SJCRH30 (cell line): ENCODE measurements at regions not wholly inside any gene's neighbourhood (a gene's known extent, or its start where the extent isn't known, plus 50 kb on each side); places are given as distances from the start of the nearest gene placed in this dataset.

ENCODE experiments used
- DNase-seq, 2 experiments: peaks; one replicate each; pipeline ENCODE4 v3.0.0-alpha.2; 2015 to 2020
- H3K27ac ChIP-seq: fragments of 250-450 bp; sonication (Bioruptor Pico); 2 replicates; pipeline ENCODE4 v1.5.1; 2020; ENCODE audit warnings: mild to moderate bottlenecking, moderate library complexity
- H3K27me3 ChIP-seq: fragments of 250-450 bp; sonication (Bioruptor Pico); 2 replicates; pipeline ENCODE4 v1.5.1; 2020; ENCODE audit warnings: mild to moderate bottlenecking, moderate library complexity
- H3K36me3 ChIP-seq: fragments of 250-450 bp; sonication (Bioruptor Pico); 2 replicates; pipeline ENCODE4 v1.5.1; 2020; ENCODE audit warnings: mild to moderate bottlenecking, moderate library complexity
- H3K4me1 ChIP-seq: fragments of 250-450 bp; sonication (Bioruptor Pico); 2 replicates; pipeline ENCODE4 v1.5.1; 2020; ENCODE audit warnings: mild to moderate bottlenecking, moderate library complexity
- H3K4me3 ChIP-seq: fragments of 250-450 bp; sonication (Bioruptor Pico); 2 replicates; pipeline ENCODE4 v1.5.1; 2020; ENCODE audit warnings: mild to moderate bottlenecking, moderate library complexity
- H3K9me3 ChIP-seq: fragments of 250-450 bp; sonication (Bioruptor Pico); replicated peaks from 2 replicates; pipeline ENCODE4 v1.5.1; 2020; ENCODE audit warnings: mild to moderate bottlenecking, moderate library complexity

- no peak overlapping the region for H3K27ac ChIP-seq
- no peaks in the 10 kb centered on the region for H3K4me1 ChIP-seq
- no peaks in the 10 kb centered on the region for H3K36me3 ChIP-seq
- H3K9me3 ChIP-seq, result no peaks in the 10 kb centered on the region
- no peak overlapping the region for H3K4me3 ChIP-seq
- H3K27me3 ChIP-seq, result no peaks in the 10 kb centered on the region
- DNase-seq, result no peak
Observed at GRCh38 chr3:145581694-145582093, 579.3 kb downstream of the PLOD2 start.

DNA sequence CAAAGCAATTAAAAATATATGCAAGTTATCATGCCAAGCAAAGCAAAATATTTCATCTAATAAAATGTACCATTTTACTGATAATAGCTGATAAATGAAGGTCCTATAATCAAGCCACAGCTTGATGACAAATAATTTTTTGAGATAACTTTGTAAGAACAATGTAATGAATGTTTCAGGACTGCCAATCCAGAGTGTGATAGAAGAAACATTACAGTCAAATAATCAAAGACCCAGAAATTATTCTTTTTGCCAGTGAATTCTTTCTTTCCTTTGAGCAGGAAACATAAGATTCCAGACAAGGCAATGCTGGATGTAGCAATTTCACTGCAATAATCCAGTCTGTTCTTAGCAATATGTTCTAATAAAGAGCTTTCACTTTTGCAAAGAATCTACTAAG, 556.1 kb downstream of the PLOD2 start:
- Histone ChIP-seq H3K4me1 (no peaks in the 10 kb centered on the region), H3K9me3 (no peaks in the 10 kb centered on the region), H3K36me3 (no peaks in the 10 kb centered on the region), H3K27me3 (no peaks in the 10 kb centered on the region), H3K4me3 (no peak overlapping the region), H3K27ac (no peak overlapping the region)
- no peak for DNase-seq

DNA sequence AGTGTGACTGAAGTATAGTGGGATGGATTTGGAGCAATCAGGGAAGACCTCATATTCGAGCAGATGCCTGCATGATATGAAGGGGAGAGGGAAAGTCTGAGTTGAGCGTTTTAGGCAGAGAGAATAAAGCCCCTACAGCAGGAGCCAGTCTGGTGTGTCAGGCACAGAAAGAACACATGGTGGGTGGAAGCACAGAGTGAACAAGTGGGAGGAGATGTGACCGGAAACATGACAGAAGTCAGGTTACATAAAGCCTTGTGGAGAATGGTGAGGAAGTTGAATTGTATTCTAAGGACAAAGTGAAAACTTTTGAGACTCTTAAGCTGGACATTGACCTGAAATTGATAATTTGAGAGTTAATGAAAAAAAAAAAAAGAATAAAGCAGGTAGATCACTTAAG, 541.0 kb downstream of the PLOD2 start:
- H3K27ac ChIP-seq, result no peak overlapping the region
- DNase-seq, result no peak
- no peaks in the 10 kb centered on the region for H3K9me3 ChIP-seq
- no peaks in the 10 kb centered on the region for H3K36me3 ChIP-seq
- H3K4me3 ChIP-seq, result no peak overlapping the region
- no peaks in the 10 kb centered on the region for H3K27me3 ChIP-seq
- no peaks in the 10 kb centered on the region for H3K4me1 ChIP-seq

DNA sequence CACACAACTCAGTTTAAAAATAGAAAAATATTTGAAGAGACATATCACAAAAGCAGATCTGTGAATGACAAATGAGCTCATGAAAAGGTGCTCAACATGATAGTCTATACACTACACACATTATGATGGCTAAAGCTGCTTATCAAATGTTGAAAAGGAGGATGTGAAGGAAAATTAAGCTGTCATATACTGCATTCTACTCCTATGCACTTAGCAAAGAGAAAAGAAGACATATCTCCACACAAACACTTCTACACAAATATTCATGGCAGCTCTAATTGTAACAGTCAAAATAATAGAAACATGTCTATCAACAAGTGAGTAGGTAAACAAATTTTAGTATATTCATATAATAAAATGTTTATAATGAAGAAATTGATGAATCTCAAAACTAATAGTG, 540.5 kb downstream of the PLOD2 start:
- H3K4me3 ChIP-seq, result no peak overlapping the region
- H3K27ac ChIP-seq, result no peak overlapping the region
- no peaks in the 10 kb centered on the region for H3K36me3 ChIP-seq
- no peaks in the 10 kb centered on the region for H3K4me1 ChIP-seq
- H3K27me3 ChIP-seq, result no peaks in the 10 kb centered on the region
- no peak for DNase-seq
- no peaks in the 10 kb centered on the region for H3K9me3 ChIP-seq

DNA sequence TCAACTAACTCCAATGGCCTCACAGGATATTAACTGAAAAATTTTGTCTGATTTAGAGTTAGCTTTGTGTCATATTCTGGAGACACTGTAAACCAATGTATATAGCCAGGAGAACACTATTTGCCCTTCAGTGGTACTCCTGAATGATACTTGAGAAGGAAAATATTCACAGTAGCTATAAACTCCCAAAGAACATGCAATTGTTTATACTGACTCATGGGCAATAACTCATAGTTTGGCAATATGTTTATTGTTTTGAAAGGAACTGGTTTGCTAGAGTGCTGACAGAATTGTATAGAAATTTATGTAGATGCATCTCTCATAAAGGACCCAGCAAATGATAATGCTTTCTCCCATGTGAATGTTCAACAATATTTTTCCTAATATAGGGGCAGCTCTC, 537.6 kb downstream of the PLOD2 start:
- H3K27ac ChIP-seq, result no peak overlapping the region
- H3K36me3 ChIP-seq, result no peaks in the 10 kb centered on the region; the same call in 1 of the 2 replicates
- H3K4me1 ChIP-seq, result no peaks in the 10 kb centered on the region
- no peak for DNase-seq
- H3K9me3 ChIP-seq, result no peaks in the 10 kb centered on the region
- H3K4me3 ChIP-seq, result no peak overlapping the region
- no peaks in the 10 kb centered on the region for H3K27me3 ChIP-seq

DNA sequence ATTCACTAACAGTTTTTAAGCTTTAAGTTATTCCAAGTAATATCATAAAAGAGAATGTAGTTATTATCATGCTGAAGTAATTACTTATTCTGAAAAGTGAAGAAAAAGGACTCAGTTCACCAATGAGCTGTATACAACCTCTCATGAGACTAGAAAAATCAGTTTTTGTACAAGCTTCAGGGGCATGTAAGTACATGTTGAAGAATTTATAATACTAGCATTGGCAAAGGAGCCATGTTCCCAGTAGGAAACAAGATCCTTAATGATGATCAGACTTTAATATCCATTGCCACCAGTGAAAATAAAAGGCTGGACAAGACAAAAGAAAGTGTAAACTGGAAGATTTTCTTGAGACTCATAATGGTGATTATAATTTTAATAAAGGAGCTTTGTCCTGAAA, 532.8 kb downstream of the PLOD2 start:
- no peaks in the 10 kb centered on the region for H3K27me3 ChIP-seq
- no peak overlapping the region for H3K27ac ChIP-seq
- H3K4me1 ChIP-seq, result no peaks in the 10 kb centered on the region
- H3K9me3 ChIP-seq, result no peaks in the 10 kb centered on the region
- H3K4me3 ChIP-seq, result no peak overlapping the region
- no peaks in the 10 kb centered on the region; the same call in 1 of the 2 replicates for H3K36me3 ChIP-seq
- no peak for DNase-seq

GRCh38 chr3:145637105-145637504, 523.9 kb downstream of the PLOD2 start:
- DNase-seq, result no peak
- Histone ChIP-seq H3K9me3 (no peaks in the 10 kb centered on the region), H3K27me3 (no peaks in the 10 kb centered on the region; the same call in 1 of the 2 replicates), H3K4me1 (no peaks in the 10 kb centered on the region), H3K36me3 (no peaks in the 10 kb centered on the region), H3K27ac (no peak overlapping the region), H3K4me3 (no peak overlapping the region)

DNA sequence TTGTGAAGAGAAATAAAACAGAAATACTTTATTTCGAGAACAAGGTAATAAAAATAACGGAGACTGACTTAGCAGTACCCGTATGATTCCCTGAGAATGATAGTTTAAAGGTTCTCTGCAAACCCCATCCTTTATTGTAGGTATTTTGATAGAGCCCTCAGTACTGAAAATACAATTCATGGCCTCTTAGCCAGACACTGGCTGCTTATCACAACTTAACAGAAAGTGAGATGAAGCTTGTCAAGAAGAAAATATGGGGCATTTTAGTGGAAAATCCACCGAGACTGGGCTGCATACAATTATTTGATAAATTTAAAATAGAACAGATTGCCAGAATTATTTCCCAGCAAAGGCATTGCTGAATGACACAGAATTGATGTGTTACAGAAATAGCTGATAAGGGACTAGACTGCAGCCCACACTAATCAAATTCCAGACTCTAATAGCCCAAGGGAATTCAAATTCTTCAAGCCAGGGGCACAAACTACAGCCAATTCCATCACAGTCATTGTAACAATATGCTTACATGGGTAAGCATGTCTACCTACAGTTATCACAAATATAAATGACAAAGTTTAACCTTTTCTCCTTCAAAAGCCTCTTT, 521.9 kb downstream of the PLOD2 start:
- no peak for DNase-seq
- no peaks in the 10 kb centered on the region for H3K36me3 ChIP-seq
- H3K27ac ChIP-seq, result no peak overlapping the region
- H3K4me1 ChIP-seq, result no peaks in the 10 kb centered on the region
- no peaks in the 10 kb centered on the region for H3K9me3 ChIP-seq
- no peak overlapping the region for H3K4me3 ChIP-seq
- no peaks in the 10 kb centered on the region; the same call in 1 of the 2 replicates for H3K27me3 ChIP-seq

- Histone ChIP-seq H3K4me3 (no peak overlapping the region), H3K27me3 (no peaks in the 10 kb centered on the region; the same call in 1 of the 2 replicates), H3K9me3 (no peaks in the 10 kb centered on the region), H3K27ac (no peak overlapping the region), H3K4me1 (no peaks in the 10 kb centered on the region), H3K36me3 (no peaks in the 10 kb centered on the region)
- no peak for DNase-seq
Observed at GRCh38 chr3:145639875-145640274, 521.1 kb downstream of the PLOD2 start.

- no peaks in the 10 kb centered on the region for H3K9me3 ChIP-seq
- no peak overlapping the region for H3K4me3 ChIP-seq
- H3K4me1 ChIP-seq, result no peaks in the 10 kb centered on the region
- no peak overlapping the region for H3K27ac ChIP-seq
- no peaks in the 10 kb centered on the region for H3K36me3 ChIP-seq
- no peaks in the 10 kb centered on the region for H3K27me3 ChIP-seq
- DNase-seq, result no peak
Observed at GRCh38 chr3:145648396-145648795, 512.6 kb downstream of the PLOD2 start.

- no peaks in the 10 kb centered on the region for H3K36me3 ChIP-seq
- no peak for DNase-seq
Observed at GRCh38 chr3:145649368-145649887, 511.6 kb downstream of the PLOD2 start.

GRCh38 chr3:145650170-145650569, 510.8 kb downstream of the PLOD2 start:
- Histone ChIP-seq H3K4me1 (no peaks in the 10 kb centered on the region), H3K27me3 (no peaks in the 10 kb centered on the region), H3K4me3 (no peak overlapping the region), H3K9me3 (no peaks in the 10 kb centered on the region), H3K27ac (no peak overlapping the region), H3K36me3 (no peaks in the 10 kb centered on the region)
- no peak for DNase-seq

More at GRCh38 chr3:145649368-145649887, 511.6 kb downstream of the PLOD2 start:
- H3K27ac ChIP-seq, result no peak overlapping the region
- no peak overlapping the region for H3K4me3 ChIP-seq
- no peaks in the 10 kb centered on the region for H3K4me1 ChIP-seq
- no peaks in the 10 kb centered on the region for H3K9me3 ChIP-seq
- no peaks in the 10 kb centered on the region for H3K27me3 ChIP-seq

DNA sequence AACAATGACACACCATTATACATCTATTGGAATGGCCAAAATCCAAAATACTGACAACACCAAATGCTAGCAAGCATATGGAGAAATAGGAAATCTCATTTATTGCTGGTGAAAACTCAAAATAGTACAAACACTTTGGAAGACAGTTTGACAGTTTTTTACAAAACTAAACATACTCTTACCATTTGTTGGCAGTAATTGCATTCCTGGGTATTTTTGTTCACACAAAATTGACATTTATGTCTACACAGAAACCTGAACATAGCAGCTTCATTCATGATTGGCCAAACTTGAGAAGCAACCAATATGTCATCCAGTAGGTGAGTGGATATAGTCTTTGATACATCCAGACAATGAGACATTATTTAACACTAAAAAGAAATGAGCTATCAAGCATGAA, 489.9 kb downstream of the PLOD2 start:
- no peak for DNase-seq
- H3K27me3 ChIP-seq, result no peaks in the 10 kb centered on the region
- no peaks in the 10 kb centered on the region for H3K9me3 ChIP-seq
- no peaks in the 10 kb centered on the region for H3K36me3 ChIP-seq
- H3K27ac ChIP-seq, result no peak overlapping the region
- no peaks in the 10 kb centered on the region for H3K4me1 ChIP-seq
- H3K4me3 ChIP-seq, result no peak overlapping the region

DNA sequence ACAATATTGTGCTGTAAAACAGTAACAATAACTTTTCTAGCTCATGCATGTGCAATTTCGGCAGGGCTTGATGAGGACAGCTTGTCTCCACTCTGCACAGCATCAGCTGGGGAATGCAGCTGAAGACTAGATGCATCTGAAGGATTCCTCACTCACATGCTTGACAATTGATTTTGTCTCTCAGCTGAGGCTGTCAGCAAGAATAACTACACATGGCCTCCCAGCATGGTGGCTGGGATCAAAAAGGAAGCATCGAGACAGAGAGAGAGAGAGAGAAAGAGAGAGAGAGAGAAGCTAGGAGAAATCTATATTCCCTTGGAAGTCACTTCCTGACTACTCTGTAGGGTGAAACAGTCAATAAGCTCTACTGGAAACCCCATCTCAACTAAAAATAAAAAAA, 487.1 kb downstream of the PLOD2 start:
- Histone ChIP-seq H3K4me1 (no peaks in the 10 kb centered on the region), H3K27me3 (no peaks in the 10 kb centered on the region), H3K4me3 (no peak overlapping the region), H3K36me3 (no peaks in the 10 kb centered on the region), H3K9me3 (no peaks in the 10 kb centered on the region), H3K27ac (no peak overlapping the region)
- no peak for DNase-seq

DNA sequence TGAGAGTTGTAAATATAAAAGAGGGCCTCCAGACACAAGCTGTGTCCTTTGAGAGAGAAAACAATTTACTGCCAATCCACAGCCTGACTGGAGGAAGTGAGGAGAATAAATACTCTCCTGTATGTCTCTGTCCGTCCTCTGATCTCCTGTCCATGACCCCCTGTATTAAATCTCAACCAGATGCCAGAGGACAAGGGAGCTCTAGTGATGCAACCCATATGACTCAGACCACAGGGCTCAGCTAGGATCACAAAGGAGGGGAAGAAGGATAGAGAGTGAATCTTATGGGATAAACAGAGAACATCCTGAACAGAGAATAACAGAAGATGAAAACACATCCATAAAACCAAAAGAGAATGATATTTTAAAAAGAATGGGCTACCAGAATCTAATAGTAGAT, 482.6 kb downstream of the PLOD2 start:
- no peak overlapping the region for H3K27ac ChIP-seq
- no peaks in the 10 kb centered on the region for H3K4me1 ChIP-seq
- H3K4me3 ChIP-seq, result no peak overlapping the region
- H3K9me3 ChIP-seq, result no peaks in the 10 kb centered on the region
- H3K36me3 ChIP-seq, result no peaks in the 10 kb centered on the region
- peaks cover 3% of the 10 kb centered on the region; the same call in 1 of the 2 replicates for H3K27me3 ChIP-seq
- DNase-seq, result peak in 1 of 2 experiments; percentile 8

- no peak for DNase-seq
- Histone ChIP-seq H3K4me3 (no peak overlapping the region), H3K27ac (no peak overlapping the region), H3K4me1 (no peaks in the 10 kb centered on the region), H3K27me3 (peaks cover 3% of the 10 kb centered on the region; the same call in 1 of the 2 replicates), H3K9me3 (no peaks in the 10 kb centered on the region), H3K36me3 (no peaks in the 10 kb centered on the region)
Observed at GRCh38 chr3:145681181-145681580, 479.8 kb downstream of the PLOD2 start.
